WTC11 (cell line): ENCODE measurements at regions not wholly inside any gene's neighbourhood (a gene's known extent, or its start where the extent isn't known, plus 50 kb on each side); places are given as distances from the start of the nearest gene placed in this dataset.

Experiments
- ARID4B ChIP-seq: sonication (generic); formaldehyde crosslinking; IDR thresholded peaks from 2 replicates; pipeline ENCODE4 v1.8.0; 2023; ENCODE audit warnings: missing genetic modification reagents, mild to moderate bottlenecking, borderline replicate concordance
- E2F4 ChIP-seq: sonication (generic); formaldehyde crosslinking; IDR thresholded peaks from 2 replicates; pipeline ENCODE4 v1.8.1; 2022; ENCODE audit warnings: low read depth, mild to moderate bottlenecking, moderate library complexity, missing genetic modification reagents, borderline replicate concordance
- ESRRA ChIP-seq: sonication (generic); formaldehyde crosslinking; IDR thresholded peaks from 2 replicates; pipeline ENCODE4 v1.8.1; 2022; ENCODE audit warnings: mild to moderate bottlenecking, missing genetic modification reagents, borderline replicate concordance
- FOXJ3 ChIP-seq: sonication (generic); formaldehyde crosslinking; IDR thresholded peaks from 2 replicates; pipeline ENCODE4 v1.9.0; 2021; ENCODE audit warnings: missing genetic modification reagents, mild to moderate bottlenecking, borderline replicate concordance
- NFATC4 ChIP-seq: fragments of 250-450 bp; sonication (Bioruptor Pico); IDR thresholded peaks from 2 replicates; pipeline ENCODE4 v1.9.0; 2021; ENCODE audit warnings: mild to moderate bottlenecking
- ZNF263 ChIP-seq: sonication (generic); formaldehyde crosslinking; IDR thresholded peaks from 2 replicates; pipeline ENCODE4 v1.8.1; 2022; ENCODE audit warnings: low read depth, mild to moderate bottlenecking, moderate library complexity, missing genetic modification reagents
- TF ChIP-seq, protein P1 (sequence below): fragments of 200-600 bp; IDR thresholded peaks from 2 replicates; pipeline ENCODE4 v1.8.0; 2022; ENCODE audit warnings: antibody characterized with exemption
- TF ChIP-seq, protein P2 (sequence below): sonication (generic); formaldehyde crosslinking; IDR thresholded peaks from 2 replicates; pipeline ENCODE4 v1.8.0; 2022; ENCODE audit warnings: mild to moderate bottlenecking, missing genetic modification reagents
- TF ChIP-seq, protein P3 (sequence below): sonication (generic); formaldehyde crosslinking; IDR thresholded peaks from 2 replicates; pipeline ENCODE4 v1.8.1; 2022; ENCODE audit warnings: low read depth, missing genetic modification reagents, borderline replicate concordance

GRCh38 chr22:49454726-49455125 lies 372.9 kb downstream of the BRD1 start:
- TF ChIP-seq ZNF263 (CRISPR knock-in tag) (no peak), E2F4 (CRISPR knock-in tag) (no peak), NFATC4 (CRISPR knock-in tag) (no peak), FOXJ3 (CRISPR knock-in tag) (no peak), ESRRA (CRISPR knock-in tag) (no peak), ARID4B (CRISPR knock-in tag) (no peak)
- TF ChIP-seq, protein P1, sequence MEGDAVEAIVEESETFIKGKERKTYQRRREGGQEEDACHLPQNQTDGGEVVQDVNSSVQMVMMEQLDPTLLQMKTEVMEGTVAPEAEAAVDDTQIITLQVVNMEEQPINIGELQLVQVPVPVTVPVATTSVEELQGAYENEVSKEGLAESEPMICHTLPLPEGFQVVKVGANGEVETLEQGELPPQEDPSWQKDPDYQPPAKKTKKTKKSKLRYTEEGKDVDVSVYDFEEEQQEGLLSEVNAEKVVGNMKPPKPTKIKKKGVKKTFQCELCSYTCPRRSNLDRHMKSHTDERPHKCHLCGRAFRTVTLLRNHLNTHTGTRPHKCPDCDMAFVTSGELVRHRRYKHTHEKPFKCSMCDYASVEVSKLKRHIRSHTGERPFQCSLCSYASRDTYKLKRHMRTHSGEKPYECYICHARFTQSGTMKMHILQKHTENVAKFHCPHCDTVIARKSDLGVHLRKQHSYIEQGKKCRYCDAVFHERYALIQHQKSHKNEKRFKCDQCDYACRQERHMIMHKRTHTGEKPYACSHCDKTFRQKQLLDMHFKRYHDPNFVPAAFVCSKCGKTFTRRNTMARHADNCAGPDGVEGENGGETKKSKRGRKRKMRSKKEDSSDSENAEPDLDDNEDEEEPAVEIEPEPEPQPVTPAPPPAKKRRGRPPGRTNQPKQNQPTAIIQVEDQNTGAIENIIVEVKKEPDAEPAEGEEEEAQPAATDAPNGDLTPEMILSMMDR, result no peak
- TF ChIP-seq, protein P2, sequence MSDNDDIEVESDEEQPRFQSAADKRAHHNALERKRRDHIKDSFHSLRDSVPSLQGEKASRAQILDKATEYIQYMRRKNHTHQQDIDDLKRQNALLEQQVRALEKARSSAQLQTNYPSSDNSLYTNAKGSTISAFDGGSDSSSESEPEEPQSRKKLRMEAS (CRISPR knock-in tag), result no peak
- TF ChIP-seq, protein P3, sequence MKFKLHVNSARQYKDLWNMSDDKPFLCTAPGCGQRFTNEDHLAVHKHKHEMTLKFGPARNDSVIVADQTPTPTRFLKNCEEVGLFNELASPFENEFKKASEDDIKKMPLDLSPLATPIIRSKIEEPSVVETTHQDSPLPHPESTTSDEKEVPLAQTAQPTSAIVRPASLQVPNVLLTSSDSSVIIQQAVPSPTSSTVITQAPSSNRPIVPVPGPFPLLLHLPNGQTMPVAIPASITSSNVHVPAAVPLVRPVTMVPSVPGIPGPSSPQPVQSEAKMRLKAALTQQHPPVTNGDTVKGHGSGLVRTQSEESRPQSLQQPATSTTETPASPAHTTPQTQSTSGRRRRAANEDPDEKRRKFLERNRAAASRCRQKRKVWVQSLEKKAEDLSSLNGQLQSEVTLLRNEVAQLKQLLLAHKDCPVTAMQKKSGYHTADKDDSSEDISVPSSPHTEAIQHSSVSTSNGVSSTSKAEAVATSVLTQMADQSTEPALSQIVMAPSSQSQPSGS (CRISPR knock-in tag), result no peak
